ENCODE measurements at regions not wholly inside any gene's neighbourhood (a gene's known extent, or its start where the extent isn't known, plus 50 kb on each side); places are given as distances from the start of the nearest gene placed in this dataset.

DNA sequence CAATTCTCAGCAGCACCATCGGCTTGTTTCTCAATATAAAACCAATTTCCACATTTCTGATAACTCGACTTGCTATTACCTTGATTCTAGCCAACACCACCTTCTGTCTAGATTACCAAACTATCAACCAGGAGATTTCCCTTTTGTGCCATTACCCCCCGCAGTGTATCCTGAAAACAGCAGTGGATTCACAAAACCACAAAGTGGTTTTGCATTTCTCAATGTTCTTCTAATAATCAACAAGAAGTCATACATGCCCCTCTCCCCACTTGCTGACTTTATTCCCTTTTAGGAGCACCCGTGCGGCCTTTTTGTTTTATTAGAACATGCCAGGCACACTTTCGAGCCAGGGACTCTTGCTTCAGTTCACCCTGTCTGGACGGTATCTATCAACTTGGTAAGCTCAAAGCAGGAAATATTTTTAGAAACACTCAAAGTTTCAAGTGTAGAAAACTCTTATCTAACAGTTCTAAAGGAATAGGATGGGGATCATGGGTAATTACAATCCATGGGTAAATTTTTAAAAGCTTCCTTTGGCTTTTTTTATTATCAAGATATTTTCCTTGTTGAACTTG, 967.4 kb downstream of the EFNB2 start:
- intact Hi-C loops (cut with micrococcal nuclease) (no loop called here), in situ Hi-C loops (cut with MboI; ENCODE audit: low sequenced_read_pairs) (no loop called here), dilution Hi-C loops (cut with HindIII; ENCODE audit: low sequenced_read_pairs, unreplicated experiment) (no loop called here)
- Histone ChIP-seq H3K4me1 (ENCODE audit: control insufficient read depth, insufficient read depth, low read length) (no peaks in the 10 kb centered on the region), H2BK5ac (ENCODE audit: low read depth, low read length, poor library complexity, severe bottlenecking) (no peak overlapping the region), H3K27me3 (ENCODE audit: control insufficient read depth, insufficient read depth, low read length) (no peaks in the 10 kb centered on the region), H3K27ac (ENCODE audit: insufficient read depth, low read length) (no peak overlapping the region), H2AK5ac (ENCODE audit: low read depth, low read length) (no peak overlapping the region), H3K56ac (ENCODE audit: extremely low read depth, insufficient read depth, low read length) (no peak overlapping the region), H3K18ac (ENCODE audit: low read depth, low read length) (no peak overlapping the region), H3K4ac (ENCODE audit: low read depth, low read length) (no peak overlapping the region), H2BK15ac (ENCODE audit: low read depth, low read length) (no peak overlapping the region), H4K20me1 (ENCODE audit: insufficient read depth, low read length) (no peaks in the 10 kb centered on the region), H3K4me3 (ENCODE audit: insufficient read depth, low read depth, low read length) (no peak overlapping the region), H2AFZ (replicated peaks; ENCODE audit: low read length, poor library complexity) (no peak overlapping the region), H4K5ac (ENCODE audit: low read depth, low read length) (no peak overlapping the region), H3K14ac (replicated peaks; ENCODE audit: low read depth, low read length) (no peak overlapping the region), H3K23ac (ENCODE audit: low read depth, low read length) (no peak overlapping the region), H4K91ac (ENCODE audit: insufficient read depth, low read depth, low read length) (no peak overlapping the region), H3K9me3 (ENCODE audit: control insufficient read depth, insufficient read depth, low read length) (no peaks in the 10 kb centered on the region), H3K79me1 (ENCODE audit: low read depth in 1 of 2, low read length in 2 of 2) (no peaks in the 10 kb centered on the region), H3K9me1 (ENCODE audit: insufficient read depth, low read length) (no peaks in the 10 kb centered on the region), H3K36me3 (ENCODE audit: control insufficient read depth, insufficient read depth, low read length) (no peaks in the 10 kb centered on the region), H2AK9ac (replicated peaks; ENCODE audit: low read depth, low read length, poor library complexity) (no peak overlapping the region), H3K9ac (ENCODE audit: low read depth, low read length) (no peak overlapping the region), H2BK120ac (ENCODE audit: low read depth, low read length) (no peak overlapping the region), H2BK20ac (ENCODE audit: low read depth, low read length) (no peak overlapping the region), H4K8ac (ENCODE audit: low read depth in 2 of 2, low read length in 2 of 2) (no peak overlapping the region), H3K4me2 (ENCODE audit: low read depth, low read length) (no peak overlapping the region)
- DNase-seq: no peak
- no peak for ATAC-seq (ENCODE audit: low read depth)
- CTCF ChIA-PET: no interaction called here
- WGBS, 2 experiments (ENCODE audit: extremely low coverage in 2 of 2, insufficient read length in 1 of 2): 77% methylated on average over 3 of the region's 7 CpGs; no CpG with 5 or more reads in 1 of the 2 experiments
- POLR2A ChIA-PET (ENCODE audit: unreplicated experiment): no interaction called here
- no peak for TF ChIP-seq BHLHE40 (IDR thresholded peaks at IDR 0.05; ENCODE audit: low read depth, low read length)
- TF ChIP-seq FOS (IDR thresholded peaks at IDR 0.05; ENCODE audit: low read depth, low read length): no peak
- no peak for TF ChIP-seq NFE2L2 (IDR thresholded peaks at IDR 0.05; ENCODE audit: low read depth, low read length)
- TF ChIP-seq MAZ (IDR thresholded peaks at IDR 0.05; ENCODE audit: borderline replicate concordance, low read depth, low read length): no peak
- TF ChIP-seq, protein P1, sequence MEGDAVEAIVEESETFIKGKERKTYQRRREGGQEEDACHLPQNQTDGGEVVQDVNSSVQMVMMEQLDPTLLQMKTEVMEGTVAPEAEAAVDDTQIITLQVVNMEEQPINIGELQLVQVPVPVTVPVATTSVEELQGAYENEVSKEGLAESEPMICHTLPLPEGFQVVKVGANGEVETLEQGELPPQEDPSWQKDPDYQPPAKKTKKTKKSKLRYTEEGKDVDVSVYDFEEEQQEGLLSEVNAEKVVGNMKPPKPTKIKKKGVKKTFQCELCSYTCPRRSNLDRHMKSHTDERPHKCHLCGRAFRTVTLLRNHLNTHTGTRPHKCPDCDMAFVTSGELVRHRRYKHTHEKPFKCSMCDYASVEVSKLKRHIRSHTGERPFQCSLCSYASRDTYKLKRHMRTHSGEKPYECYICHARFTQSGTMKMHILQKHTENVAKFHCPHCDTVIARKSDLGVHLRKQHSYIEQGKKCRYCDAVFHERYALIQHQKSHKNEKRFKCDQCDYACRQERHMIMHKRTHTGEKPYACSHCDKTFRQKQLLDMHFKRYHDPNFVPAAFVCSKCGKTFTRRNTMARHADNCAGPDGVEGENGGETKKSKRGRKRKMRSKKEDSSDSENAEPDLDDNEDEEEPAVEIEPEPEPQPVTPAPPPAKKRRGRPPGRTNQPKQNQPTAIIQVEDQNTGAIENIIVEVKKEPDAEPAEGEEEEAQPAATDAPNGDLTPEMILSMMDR (conservative IDR thresholded peaks at IDR 0.05; ENCODE audit: low read depth, low read length): no peak
- TF ChIP-seq CHD1 (IDR thresholded peaks at IDR 0.05; ENCODE audit: low read depth, low read length): no peak
- no peak for TF ChIP-seq MXI1 (IDR thresholded peaks at IDR 0.05; ENCODE audit: borderline replicate concordance, low read depth, low read length)
- TF ChIP-seq RCOR1 (IDR thresholded peaks at IDR 0.05; ENCODE audit: insufficient replicate concordance, low read length): no peak
- TF ChIP-seq CEBPB (IDR thresholded peaks at IDR 0.05; ENCODE audit: low read depth, low read length): no peak
- TF ChIP-seq MAFK (IDR thresholded peaks at IDR 0.05; ENCODE audit: low read depth, low read length): no peak
- TF ChIP-seq RFX5 (IDR thresholded peaks at IDR 0.05; ENCODE audit: low read depth, low read length): no peak
- TF ChIP-seq, protein P2, sequence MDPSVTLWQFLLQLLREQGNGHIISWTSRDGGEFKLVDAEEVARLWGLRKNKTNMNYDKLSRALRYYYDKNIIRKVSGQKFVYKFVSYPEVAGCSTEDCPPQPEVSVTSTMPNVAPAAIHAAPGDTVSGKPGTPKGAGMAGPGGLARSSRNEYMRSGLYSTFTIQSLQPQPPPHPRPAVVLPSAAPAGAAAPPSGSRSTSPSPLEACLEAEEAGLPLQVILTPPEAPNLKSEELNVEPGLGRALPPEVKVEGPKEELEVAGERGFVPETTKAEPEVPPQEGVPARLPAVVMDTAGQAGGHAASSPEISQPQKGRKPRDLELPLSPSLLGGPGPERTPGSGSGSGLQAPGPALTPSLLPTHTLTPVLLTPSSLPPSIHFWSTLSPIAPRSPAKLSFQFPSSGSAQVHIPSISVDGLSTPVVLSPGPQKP (IDR thresholded peaks at IDR 0.05; ENCODE audit: borderline replicate concordance, low read depth, low read length): no peak
- TF ChIP-seq, protein P3, sequence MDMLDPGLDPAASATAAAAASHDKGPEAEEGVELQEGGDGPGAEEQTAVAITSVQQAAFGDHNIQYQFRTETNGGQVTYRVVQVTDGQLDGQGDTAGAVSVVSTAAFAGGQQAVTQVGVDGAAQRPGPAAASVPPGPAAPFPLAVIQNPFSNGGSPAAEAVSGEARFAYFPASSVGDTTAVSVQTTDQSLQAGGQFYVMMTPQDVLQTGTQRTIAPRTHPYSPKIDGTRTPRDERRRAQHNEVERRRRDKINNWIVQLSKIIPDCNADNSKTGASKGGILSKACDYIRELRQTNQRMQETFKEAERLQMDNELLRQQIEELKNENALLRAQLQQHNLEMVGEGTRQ (IDR thresholded peaks at IDR 0.05; ENCODE audit: low read depth, low read length): no peak
- TF ChIP-seq POLR2A (IDR thresholded peaks at IDR 0.05; ENCODE audit: low read depth, low read length): no peak
- no peak for TF ChIP-seq SMC3 (IDR thresholded peaks at IDR 0.05; ENCODE audit: low read depth, low read length)
- TF ChIP-seq RAD21 (IDR thresholded peaks at IDR 0.05; ENCODE audit: low read length): no peak
- BruUV-seq (replicated peaks): no TSS peak

All from IMR-90 (cell line).